ENCODE measurements at regions not wholly inside any gene's neighbourhood (a gene's known extent, or its start where the extent isn't known, plus 50 kb on each side); places are given as distances from the start of the nearest gene placed in this dataset.

GRCh38 chr1:163670989-163671757 is 349.4 kb downstream of the NUF2 start:
- Histone ChIP-seq H3K9me3 (ENCODE audit: insufficient read depth, low read length, severe bottlenecking) (no peaks in the 10 kb centered on the region), H3K27ac (ENCODE audit: low read length) (no peak overlapping the region), H3K79me2 (ENCODE audit: insufficient read depth, low read length) (no peaks in the 10 kb centered on the region), H4K20me1 (ENCODE audit: insufficient read depth, low read length) (no peaks in the 10 kb centered on the region), H2AFZ (ENCODE audit: low read depth, low read length) (no peak overlapping the region), H3K27me3 (ENCODE audit: insufficient read depth, low read length, poor library complexity) (no peaks in the 10 kb centered on the region), H3K4me1 (ENCODE audit: insufficient read depth, low read length) (no peaks in the 10 kb centered on the region), H3K4me2 (ENCODE audit: insufficient read depth, low read length) (no peak overlapping the region), H3K9ac (ENCODE audit: low read depth, low read length) (no peak overlapping the region), H3K4me3 (ENCODE audit: low read depth in 1 of 2, low read length in 2 of 2) (no peak overlapping the region), H3K36me3 (ENCODE audit: insufficient read depth, low read length) (no peaks in the 10 kb centered on the region)
- ATAC-seq (ENCODE audit: insufficient read depth, low read depth): no peak
- TF ChIP-seq EZH2 (IDR thresholded peaks at IDR 0.05; ENCODE audit: borderline replicate concordance, low read depth, low read length, severe bottlenecking): no peak
- TF ChIP-seq CTCF (IDR thresholded peaks at IDR 0.05; ENCODE audit: borderline replicate concordance, extremely low read depth, low read length, poor library complexity, severe bottlenecking): no peak
- no peak for DNase-seq

- Histone ChIP-seq H3K27ac (ENCODE audit: low read length) (no peak overlapping the region), H3K4me2 (ENCODE audit: insufficient read depth, low read length) (no peak overlapping the region), H3K36me3 (ENCODE audit: insufficient read depth, low read length) (no peaks in the 10 kb centered on the region), H3K79me2 (ENCODE audit: insufficient read depth, low read length) (no peaks in the 10 kb centered on the region), H3K9me3 (ENCODE audit: insufficient read depth, low read length, severe bottlenecking) (no peaks in the 10 kb centered on the region), H2AFZ (ENCODE audit: low read depth, low read length) (no peak overlapping the region), H3K4me3 (ENCODE audit: low read depth in 1 of 2, low read length in 2 of 2) (no peak overlapping the region), H4K20me1 (ENCODE audit: insufficient read depth, low read length) (no peaks in the 10 kb centered on the region), H3K9ac (ENCODE audit: low read depth, low read length) (no peak overlapping the region), H3K27me3 (ENCODE audit: insufficient read depth, low read length, poor library complexity) (no peaks in the 10 kb centered on the region), H3K4me1 (ENCODE audit: insufficient read depth, low read length) (no peaks in the 10 kb centered on the region)
- no peak for ATAC-seq (ENCODE audit: insufficient read depth, low read depth)
- TF ChIP-seq CTCF (IDR thresholded peaks at IDR 0.05; ENCODE audit: borderline replicate concordance, extremely low read depth, low read length, poor library complexity, severe bottlenecking): no peak
- TF ChIP-seq EZH2 (IDR thresholded peaks at IDR 0.05; ENCODE audit: borderline replicate concordance, low read depth, low read length, severe bottlenecking): no peak
- no peak for DNase-seq
Observed at GRCh38 chr1:163672976-163673758, 351.4 kb downstream of the NUF2 start.

- Histone ChIP-seq H3K9ac (ENCODE audit: low read depth, low read length) (no peak overlapping the region), H3K79me2 (ENCODE audit: insufficient read depth, low read length) (no peaks in the 10 kb centered on the region), H3K9me3 (ENCODE audit: insufficient read depth, low read length, severe bottlenecking) (no peaks in the 10 kb centered on the region), H3K4me3 (ENCODE audit: low read depth in 1 of 2, low read length in 2 of 2) (no peak overlapping the region), H2AFZ (ENCODE audit: low read depth, low read length) (no peak overlapping the region), H3K27me3 (ENCODE audit: insufficient read depth, low read length, poor library complexity) (no peaks in the 10 kb centered on the region), H4K20me1 (ENCODE audit: insufficient read depth, low read length) (no peaks in the 10 kb centered on the region), H3K4me1 (ENCODE audit: insufficient read depth, low read length) (no peaks in the 10 kb centered on the region), H3K36me3 (ENCODE audit: insufficient read depth, low read length) (no peaks in the 10 kb centered on the region), H3K27ac (ENCODE audit: low read length) (no peak overlapping the region), H3K4me2 (ENCODE audit: insufficient read depth, low read length) (no peak overlapping the region)
- no peak for ATAC-seq (ENCODE audit: insufficient read depth, low read depth)
- DNase-seq: no peak
- TF ChIP-seq EZH2 (IDR thresholded peaks at IDR 0.05; ENCODE audit: borderline replicate concordance, low read depth, low read length, severe bottlenecking) (no peak), CTCF (IDR thresholded peaks at IDR 0.05; ENCODE audit: borderline replicate concordance, extremely low read depth, low read length, poor library complexity, severe bottlenecking) (no peak)
Observed at GRCh38 chr1:163673759-163674151, 352.0 kb downstream of the NUF2 start.
